OCI-LY7 (cell line): ENCODE measurements at regions not wholly inside any gene's neighbourhood (a gene's known extent, or its start where the extent isn't known, plus 50 kb on each side); places are given as distances from the start of the nearest gene placed in this dataset.

Experiments
- EZH2phosphoT487 ChIP-seq: fragments of 200-600 bp; sonication (generic); IDR thresholded peaks from 2 replicates; pipeline ENCODE4 v1.6.1; 2018; ENCODE audit warnings: low read depth, borderline replicate concordance, mild to moderate bottlenecking, mixed run types, antibody characterized with exemption, low read length, moderate library complexity, mixed read lengths
- TF ChIP-seq, protein P1 (sequence below): fragments of 200-600 bp; sonication (generic); conservative IDR thresholded peaks from 2 replicates; pipeline ENCODE4 v1.5.1; 2014; ENCODE audit warnings: mild to moderate bottlenecking, antibody characterized with exemption, low read length, moderate library complexity, mixed read lengths

DNA sequence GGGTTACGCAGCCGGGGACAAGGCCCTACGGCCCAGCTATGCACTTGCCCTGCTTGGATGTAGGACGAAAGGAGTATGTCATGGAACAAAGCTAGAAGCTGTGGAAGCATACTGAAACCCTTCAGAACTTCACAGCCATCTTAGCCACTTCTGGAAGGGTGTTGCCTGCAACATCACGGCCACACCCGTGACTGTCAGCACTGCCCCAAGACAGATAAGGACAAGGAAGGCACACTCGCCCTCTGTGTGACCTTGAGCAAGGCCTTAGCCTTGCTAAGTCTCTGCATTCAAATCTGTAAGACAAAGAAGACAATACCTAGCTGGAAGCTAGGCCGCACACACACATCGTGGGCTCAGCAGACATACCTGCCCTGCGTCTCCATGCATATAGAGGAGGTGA, 352.5 kb upstream of the MGMT start:
- TF ChIP-seq, protein P1, sequence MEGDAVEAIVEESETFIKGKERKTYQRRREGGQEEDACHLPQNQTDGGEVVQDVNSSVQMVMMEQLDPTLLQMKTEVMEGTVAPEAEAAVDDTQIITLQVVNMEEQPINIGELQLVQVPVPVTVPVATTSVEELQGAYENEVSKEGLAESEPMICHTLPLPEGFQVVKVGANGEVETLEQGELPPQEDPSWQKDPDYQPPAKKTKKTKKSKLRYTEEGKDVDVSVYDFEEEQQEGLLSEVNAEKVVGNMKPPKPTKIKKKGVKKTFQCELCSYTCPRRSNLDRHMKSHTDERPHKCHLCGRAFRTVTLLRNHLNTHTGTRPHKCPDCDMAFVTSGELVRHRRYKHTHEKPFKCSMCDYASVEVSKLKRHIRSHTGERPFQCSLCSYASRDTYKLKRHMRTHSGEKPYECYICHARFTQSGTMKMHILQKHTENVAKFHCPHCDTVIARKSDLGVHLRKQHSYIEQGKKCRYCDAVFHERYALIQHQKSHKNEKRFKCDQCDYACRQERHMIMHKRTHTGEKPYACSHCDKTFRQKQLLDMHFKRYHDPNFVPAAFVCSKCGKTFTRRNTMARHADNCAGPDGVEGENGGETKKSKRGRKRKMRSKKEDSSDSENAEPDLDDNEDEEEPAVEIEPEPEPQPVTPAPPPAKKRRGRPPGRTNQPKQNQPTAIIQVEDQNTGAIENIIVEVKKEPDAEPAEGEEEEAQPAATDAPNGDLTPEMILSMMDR: no peak
- TF ChIP-seq EZH2phosphoT487: no peak
